Uterus (tissue), 2 donors: ENCODE measurements at regions not wholly inside any gene's neighbourhood (a gene's known extent, or its start where the extent isn't known, plus 50 kb on each side); places are given as distances from the start of the nearest gene placed in this dataset.

Source experiments
- POLR2A ChIP-seq, 2 donors: fragments of 450-650 bp; IDR thresholded peaks; one replicate each; pipeline ENCODE4 v1.6.1; 2016; ENCODE audit warnings: antibody characterized with exemption in 2 of 2, mild to moderate bottlenecking in 1 of 2, moderate library complexity in 1 of 2
- TF ChIP-seq, protein P1 (sequence below), 4 experiments: fragments of 200-600 bp in 2 of 4; fragments of 450-650 bp in 2 of 4; sonication (generic) in 2 of 4; IDR thresholded peaks; one replicate each; pipeline ENCODE4 v1.5.1; 2016 to 2019; ENCODE audit warnings: antibody characterized with exemption in 4 of 4, mild to moderate bottlenecking in 2 of 4, moderate library complexity in 1 of 4

DNA sequence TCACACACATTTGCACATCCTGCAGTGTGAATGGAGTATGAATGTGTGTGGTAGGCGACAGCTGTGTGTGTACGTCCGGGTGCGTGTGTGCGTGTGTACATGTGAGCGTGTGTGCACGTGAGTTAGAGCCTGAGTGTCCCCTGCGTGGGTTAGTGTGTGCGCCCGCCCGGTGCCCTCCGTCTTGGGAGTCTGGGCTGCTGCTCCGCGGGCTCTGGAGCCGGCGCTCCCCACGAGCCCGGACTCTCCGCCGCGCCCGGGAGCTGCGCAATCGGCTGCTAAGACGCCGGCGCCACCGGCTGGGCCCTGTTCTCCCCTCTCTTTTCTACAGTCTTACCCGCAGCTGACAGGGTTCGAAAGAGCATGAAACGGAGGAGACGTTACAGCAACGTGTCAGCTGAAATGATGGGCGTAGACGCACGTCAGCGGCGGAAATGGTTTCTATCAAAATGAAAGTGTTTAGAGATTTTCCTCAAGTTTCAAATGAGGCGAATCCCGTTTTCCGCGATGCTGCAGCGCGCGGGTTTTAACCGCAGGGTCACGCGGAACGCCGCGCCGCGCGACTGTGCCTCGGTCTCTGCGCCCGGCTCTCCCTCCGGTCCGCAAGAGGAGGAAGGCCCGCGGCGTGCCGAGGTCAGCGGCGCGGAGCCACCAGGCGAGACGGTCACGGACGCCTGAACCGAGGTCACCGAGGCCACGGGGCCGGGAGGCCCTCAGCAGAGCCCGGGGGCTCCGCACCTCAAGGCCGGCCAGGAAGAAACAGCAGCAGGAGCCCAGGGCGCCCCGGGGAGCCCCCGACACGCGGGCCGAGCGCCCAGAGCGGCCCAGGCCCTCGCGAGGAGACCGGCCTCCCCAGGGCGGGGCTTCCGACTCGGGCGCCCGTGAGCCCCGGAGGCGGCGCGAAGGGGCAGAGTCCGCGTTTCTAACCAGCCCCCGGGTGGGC, 95.3 kb upstream of the BHLHE23 start:
- TF ChIP-seq, protein P1, sequence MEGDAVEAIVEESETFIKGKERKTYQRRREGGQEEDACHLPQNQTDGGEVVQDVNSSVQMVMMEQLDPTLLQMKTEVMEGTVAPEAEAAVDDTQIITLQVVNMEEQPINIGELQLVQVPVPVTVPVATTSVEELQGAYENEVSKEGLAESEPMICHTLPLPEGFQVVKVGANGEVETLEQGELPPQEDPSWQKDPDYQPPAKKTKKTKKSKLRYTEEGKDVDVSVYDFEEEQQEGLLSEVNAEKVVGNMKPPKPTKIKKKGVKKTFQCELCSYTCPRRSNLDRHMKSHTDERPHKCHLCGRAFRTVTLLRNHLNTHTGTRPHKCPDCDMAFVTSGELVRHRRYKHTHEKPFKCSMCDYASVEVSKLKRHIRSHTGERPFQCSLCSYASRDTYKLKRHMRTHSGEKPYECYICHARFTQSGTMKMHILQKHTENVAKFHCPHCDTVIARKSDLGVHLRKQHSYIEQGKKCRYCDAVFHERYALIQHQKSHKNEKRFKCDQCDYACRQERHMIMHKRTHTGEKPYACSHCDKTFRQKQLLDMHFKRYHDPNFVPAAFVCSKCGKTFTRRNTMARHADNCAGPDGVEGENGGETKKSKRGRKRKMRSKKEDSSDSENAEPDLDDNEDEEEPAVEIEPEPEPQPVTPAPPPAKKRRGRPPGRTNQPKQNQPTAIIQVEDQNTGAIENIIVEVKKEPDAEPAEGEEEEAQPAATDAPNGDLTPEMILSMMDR (IDR thresholded peaks at IDR 0.05): no peak
- no peak for TF ChIP-seq POLR2A (IDR thresholded peaks at IDR 0.05)
